HG03469 (cell line): ENCODE measurements at regions not wholly inside any gene's neighbourhood (a gene's known extent, or its start where the extent isn't known, plus 50 kb on each side); places are given as distances from the start of the nearest gene placed in this dataset.
"Not testable (repeated sequence)": the region's sequence is repeated elsewhere in the genome, so short reads cannot be mapped to it uniquely, and the experiment has no call there.

ENCODE experiments used
- ATAC-seq: cut with Tn5 transposase; IDR thresholded peaks from one replicate; pipeline ENCODE4 v1.9.1; 2021; ENCODE audit warnings: mild to moderate bottlenecking, moderate library complexity, moderate number of reproducible peaks; ENCODE audit not compliant: unreplicated experiment

- ATAC-seq = no peak
Observed at GRCh38 chr18:56489893-56490292, 148.5 kb downstream of the TXNL1 start.

GRCh38 chr18:56488739-56489138 lies 149.7 kb downstream of the TXNL1 start:
- no peak for ATAC-seq

- ATAC-seq = no peak
Observed at GRCh38 chr18:56487801-56488200, 150.6 kb downstream of the TXNL1 start.

- no peak for ATAC-seq
Observed at GRCh38 chr18:56483386-56483785, 155.0 kb downstream of the TXNL1 start.

GRCh38 chr18:56482813-56483212 lies 155.6 kb downstream of the TXNL1 start:
- ATAC-seq = not testable (repeated sequence)

GRCh38 chr18:56481751-56482150 lies 156.6 kb downstream of the TXNL1 start:
- no peak for ATAC-seq

GRCh38 chr18:56479841-56480240 lies 158.6 kb downstream of the TXNL1 start:
- ATAC-seq = no peak

GRCh38 chr18:56475250-56475649 lies 163.1 kb downstream of the TXNL1 start:
- ATAC-seq = no peak

- ATAC-seq = no peak
Observed at GRCh38 chr18:56473400-56474024, 164.9 kb downstream of the TXNL1 start.

- no peak for ATAC-seq
Observed at GRCh38 chr18:56470406-56471351, 167.7 kb downstream of the TXNL1 start.

GRCh38 chr18:56469582-56469981 lies 168.8 kb downstream of the TXNL1 start:
- no peak for ATAC-seq

GRCh38 chr18:56468396-56468795 lies 170.0 kb downstream of the TXNL1 start:
- no peak for ATAC-seq

GRCh38 chr18:56462276-56462675 lies 176.1 kb downstream of the TXNL1 start:
- no peak for ATAC-seq

- ATAC-seq = no peak
Observed at GRCh38 chr18:56461151-56461550, 177.2 kb downstream of the TXNL1 start.

- no peak for ATAC-seq
Observed at GRCh38 chr18:56460581-56460980, 177.8 kb downstream of the TXNL1 start.

GRCh38 chr18:56458770-56459712 lies 179.4 kb downstream of the TXNL1 start:
- ATAC-seq = no peak

- ATAC-seq = no peak
Observed at GRCh38 chr18:56455874-56456273, 182.5 kb downstream of the TXNL1 start.

- no peak for ATAC-seq
Observed at GRCh38 chr18:56455141-56455540, 183.3 kb downstream of the TXNL1 start.

- no peak for ATAC-seq
Observed at GRCh38 chr18:56453631-56454030, 184.8 kb downstream of the TXNL1 start.

GRCh38 chr18:56451188-56451587 lies 187.2 kb downstream of the TXNL1 start:
- no peak for ATAC-seq

GRCh38 chr18:56448751-56449150 lies 189.6 kb downstream of the TXNL1 start:
- ATAC-seq = no peak
